Activated naive CD8-positive, alpha-beta T cell treated with anti-CD3 and anti-CD28 coated beads, Interleukin-2, amount 10 ng/mL, durations not matched to agents 7 days and 5 days (primary cell): ENCODE measurements at regions not wholly inside any gene's neighbourhood (a gene's known extent, or its start where the extent isn't known, plus 50 kb on each side); places are given as distances from the start of the nearest gene placed in this dataset.
"Not testable (repeated sequence)": the region's sequence is repeated elsewhere in the genome, so short reads cannot be mapped to it uniquely, and the experiment has no call there.

Source experiments
- ATAC-seq: fragments of 150-1000 bp; cut with Tn5 transposase; one replicate; pipeline ENCODE4 v1.10.0; 2021; ENCODE audit warnings: low read depth, moderate library complexity
- POLR2A ChIA-PET: fragments of 350-600 bp; sonication (Branson Sonifier 250); formaldehyde crosslinking; loops from one replicate; lab custom pipeline; 2021; ENCODE audit warnings: antibody characterized with exemption; lab: Charles Lee
- DNase-seq: peaks from one replicate; pipeline ENCODE4 v3.0.0; 2021
- H3K27ac Mint-ChIP-seq: one replicate; pipeline ENCODE4 v1.8.0; 2022; ENCODE audit warnings: mild to moderate bottlenecking, mixed read lengths
- H3K27me3 Mint-ChIP-seq: one replicate; pipeline ENCODE4 v1.8.0; 2022; ENCODE audit warnings: mild to moderate bottlenecking, moderate library complexity, mixed read lengths
- H3K36me3 Mint-ChIP-seq: one replicate; pipeline ENCODE4 v1.8.0; 2021; ENCODE audit warnings: mild to moderate bottlenecking, mixed read lengths
- H3K4me1 Mint-ChIP-seq: one replicate; pipeline ENCODE4 v1.8.0; 2021; ENCODE audit warnings: mixed read lengths
- H3K4me3 Mint-ChIP-seq: one replicate; pipeline ENCODE4 v1.8.0; 2022; ENCODE audit warnings: mild to moderate bottlenecking, moderate library complexity, mixed read lengths
- H3K9me3 Mint-ChIP-seq: one replicate; pipeline ENCODE4 v1.8.0; 2021; ENCODE audit warnings: mixed read lengths

GRCh38 chr1:118589238-118589846 is 398.8 kb downstream of the TBX15 start:
- POLR2A ChIA-PET: no interaction called here
- Mint-ChIP-seq H3K27ac (no peak overlapping the region), H3K27me3 (no peaks in the 10 kb centered on the region), H3K4me1 (no peaks in the 10 kb centered on the region), H3K9me3 (peaks cover 2% of the 10 kb centered on the region), H3K4me3 (no peak overlapping the region), H3K36me3 (no peaks in the 10 kb centered on the region)
- no peak for ATAC-seq
- DNase-seq: no peak

- Mint-ChIP-seq H3K27ac (no peak overlapping the region), H3K27me3 (no peaks in the 10 kb centered on the region), H3K4me1 (no peaks in the 10 kb centered on the region), H3K4me3 (no peak overlapping the region), H3K9me3 (peaks cover 2% of the 10 kb centered on the region), H3K36me3 (no peaks in the 10 kb centered on the region)
- POLR2A ChIA-PET: no interaction called here
- DNase-seq: no peak
- ATAC-seq: no peak
Observed at GRCh38 chr1:118588566-118588965, 399.6 kb downstream of the TBX15 start.

GRCh38 chr1:118578276-118578675 is 393.2 kb upstream of the SPAG17 start:
- DNase-seq (no peak), ATAC-seq (no peak)
- H3K4me3 Mint-ChIP-seq: no peak overlapping the region
- no peak overlapping the region for H3K27ac Mint-ChIP-seq
- peaks cover 8% of the 10 kb centered on the region for H3K9me3 Mint-ChIP-seq
- POLR2A ChIA-PET: no interaction called here
- H3K4me1 Mint-ChIP-seq: no peaks in the 10 kb centered on the region
- H3K27me3 Mint-ChIP-seq: no peaks in the 10 kb centered on the region
- H3K36me3 Mint-ChIP-seq: no peaks in the 10 kb centered on the region

GRCh38 chr1:118575060-118575459 is 390.0 kb upstream of the SPAG17 start:
- no peaks in the 10 kb centered on the region for H3K4me1 Mint-ChIP-seq
- H3K36me3 Mint-ChIP-seq: no peaks in the 10 kb centered on the region
- H3K4me3 Mint-ChIP-seq: no peak overlapping the region
- H3K27me3 Mint-ChIP-seq: no peaks in the 10 kb centered on the region
- POLR2A ChIA-PET: no interaction called here
- H3K9me3 Mint-ChIP-seq: peaks cover 9% of the 10 kb centered on the region
- ATAC-seq (no peak), DNase-seq (no peak)
- H3K27ac Mint-ChIP-seq: no peak overlapping the region

- no peaks in the 10 kb centered on the region for H3K36me3 Mint-ChIP-seq
- ATAC-seq (no peak), DNase-seq (no peak)
- H3K4me3 Mint-ChIP-seq: no peak overlapping the region
- POLR2A ChIA-PET: no interaction called here
- H3K27ac Mint-ChIP-seq: no peak overlapping the region
- peaks cover 3% of the 10 kb centered on the region for H3K9me3 Mint-ChIP-seq
- no peaks in the 10 kb centered on the region for H3K4me1 Mint-ChIP-seq
- H3K27me3 Mint-ChIP-seq: no peaks in the 10 kb centered on the region
Observed at GRCh38 chr1:118564961-118565703, 380.1 kb upstream of the SPAG17 start.

GRCh38 chr1:118563981-118564951 is 379.2 kb upstream of the SPAG17 start:
- Mint-ChIP-seq H3K27me3 (no peaks in the 10 kb centered on the region), H3K27ac (no peak overlapping the region), H3K9me3 (peaks cover 3% of the 10 kb centered on the region), H3K4me3 (no peak overlapping the region), H3K36me3 (no peaks in the 10 kb centered on the region), H3K4me1 (no peaks in the 10 kb centered on the region)
- DNase-seq: no peak
- no peak for ATAC-seq
- POLR2A ChIA-PET: no interaction called here

- Mint-ChIP-seq H3K4me3 (no peak overlapping the region), H3K36me3 (no peaks in the 10 kb centered on the region), H3K27me3 (no peaks in the 10 kb centered on the region), H3K4me1 (no peaks in the 10 kb centered on the region), H3K9me3 (peaks cover 2% of the 10 kb centered on the region), H3K27ac (no peak overlapping the region)
- POLR2A ChIA-PET: no interaction called here
- DNase-seq: no peak
- no peak for ATAC-seq
Observed at GRCh38 chr1:118558933-118559332, 373.9 kb upstream of the SPAG17 start.

GRCh38 chr1:118556936-118557335 is 371.9 kb upstream of the SPAG17 start:
- H3K27ac Mint-ChIP-seq: no peak overlapping the region
- no peak overlapping the region for H3K4me3 Mint-ChIP-seq
- H3K27me3 Mint-ChIP-seq: no peaks in the 10 kb centered on the region
- H3K36me3 Mint-ChIP-seq: no peaks in the 10 kb centered on the region
- H3K4me1 Mint-ChIP-seq: no peaks in the 10 kb centered on the region
- peaks cover 7% of the 10 kb centered on the region for H3K9me3 Mint-ChIP-seq
- ATAC-seq (no peak), DNase-seq (no peak)
- POLR2A ChIA-PET: no interaction called here

- ATAC-seq (no peak), DNase-seq (no peak)
- Mint-ChIP-seq H3K4me1 (no peaks in the 10 kb centered on the region), H3K27me3 (no peaks in the 10 kb centered on the region), H3K9me3 (peaks cover 9% of the 10 kb centered on the region), H3K36me3 (no peaks in the 10 kb centered on the region), H3K4me3 (no peak overlapping the region), H3K27ac (no peak overlapping the region)
- POLR2A ChIA-PET: no interaction called here
Observed at GRCh38 chr1:118555638-118556037, 370.6 kb upstream of the SPAG17 start.

GRCh38 chr1:118535901-118536300 is 350.9 kb upstream of the SPAG17 start:
- ATAC-seq (no peak), DNase-seq (no peak)
- POLR2A ChIA-PET: no interaction called here
- no peaks in the 10 kb centered on the region for H3K36me3 Mint-ChIP-seq
- no peak overlapping the region for H3K4me3 Mint-ChIP-seq
- no peaks in the 10 kb centered on the region for H3K9me3 Mint-ChIP-seq
- no peaks in the 10 kb centered on the region for H3K27me3 Mint-ChIP-seq
- H3K27ac Mint-ChIP-seq: no peak overlapping the region
- no peaks in the 10 kb centered on the region for H3K4me1 Mint-ChIP-seq

- H3K4me1 Mint-ChIP-seq, DNase-seq, POLR2A ChIA-PET, H3K4me3 Mint-ChIP-seq, H3K36me3 Mint-ChIP-seq, H3K27ac Mint-ChIP-seq, H3K27me3 Mint-ChIP-seq, ATAC-seq: not testable (repeated sequence)
- H3K9me3 Mint-ChIP-seq: peaks cover 12% of the 10 kb centered on the region
Observed at GRCh38 chr1:118511922-118512321, 326.9 kb upstream of the SPAG17 start.

- H3K4me3 Mint-ChIP-seq: no peak overlapping the region
- H3K4me1 Mint-ChIP-seq: no peaks in the 10 kb centered on the region
- H3K9me3 Mint-ChIP-seq: peaks cover 3% of the 10 kb centered on the region
- ATAC-seq (no peak), DNase-seq (no peak)
- POLR2A ChIA-PET: no interaction called here
- H3K27ac Mint-ChIP-seq: no peak overlapping the region
- no peaks in the 10 kb centered on the region for H3K36me3 Mint-ChIP-seq
- H3K27me3 Mint-ChIP-seq: no peaks in the 10 kb centered on the region
Observed at GRCh38 chr1:118504867-118505266, 319.8 kb upstream of the SPAG17 start.

- Mint-ChIP-seq H3K4me1 (no peaks in the 10 kb centered on the region), H3K9me3 (peaks cover 3% of the 10 kb centered on the region), H3K27me3 (no peaks in the 10 kb centered on the region), H3K27ac (no peak overlapping the region), H3K36me3 (no peaks in the 10 kb centered on the region), H3K4me3 (no peak overlapping the region)
- POLR2A ChIA-PET: no interaction called here
- ATAC-seq (no peak), DNase-seq (no peak)
Observed at GRCh38 chr1:118504221-118504644, 319.2 kb upstream of the SPAG17 start.
